SK-N-SH (cell line): ENCODE measurements at regions not wholly inside any gene's neighbourhood (a gene's known extent, or its start where the extent isn't known, plus 50 kb on each side); places are given as distances from the start of the nearest gene placed in this dataset.

Source experiments
- CTCF ChIA-PET: fragments of 300-600, 350-600 bp; formaldehyde crosslinking; extraction: SDS; loops from one replicate; lab custom pipeline; 2021; lab: Yijun Ruan, JAX
- POLR2A ChIA-PET: fragments of 350-600 bp; sonication (Branson Sonifier 250); formaldehyde crosslinking; extraction: SDS; loops from one replicate; lab custom pipeline; 2020; ENCODE audit warnings: antibody characterized with exemption, inconsistent platforms; lab: Yijun Ruan, JAX
- DNase-seq: peaks from one replicate; pipeline ENCODE4 v3.0.0; 2012
- H2AFZ ChIP-seq: fragments of 200-600 bp; sonication (generic); 2 replicates; pipeline ENCODE4 v1.8.1; 2016; ENCODE audit warnings: antibody characterized with exemption, mild to moderate bottlenecking, low read depth
- H3F3A ChIP-seq: fragments of 200-600 bp; sonication (generic); replicated peaks from 2 replicates; pipeline ENCODE3; 2016; ENCODE audit warnings: antibody characterized with exemption, mild to moderate bottlenecking; ENCODE audit not compliant: insufficient read depth
- H3K27ac ChIP-seq, 2 experiments: fragments of 200-500 bp in 1 of 2; fragments of 200-600 bp in 1 of 2; sonication (Bioruptor generic) in 1 of 2; sonication (generic), shearing (Covaris generic) in 1 of 2; 2 replicates each; pipeline versions ENCODE4 v1.5.1 to v1.6.1; 2014 to 2016; ENCODE audit warnings: low read depth in 2 of 2, inconsistent platforms in 1 of 2, low read length in 1 of 2, mild to moderate bottlenecking in 1 of 2, mixed read lengths in 1 of 2
- H3K27me3 ChIP-seq: fragments of 200-600 bp; sonication (generic), shearing (Covaris generic); 2 replicates; pipeline ENCODE4 v1.6.1; 2016; ENCODE audit warnings: mixed run types; ENCODE audit not compliant: insufficient read depth
- H3K36me3 ChIP-seq, 2 experiments: fragments of 200-500 bp in 1 of 2; fragments of 200-600 bp in 1 of 2; sonication (Bioruptor generic) in 1 of 2; sonication (generic) in 1 of 2; replicated peaks in 1 of 2; 2 replicates each; pipeline versions ENCODE3 to v1.5.1; 2014 to 2016; ENCODE audit warnings: low read length in 1 of 2, mild to moderate bottlenecking in 1 of 2; ENCODE audit not compliant: insufficient read depth in 2 of 2, control insufficient read depth in 1 of 2
- H3K4me1 ChIP-seq, 2 experiments: fragments of 200-500 bp in 1 of 2; fragments of 200-600 bp in 1 of 2; sonication (Bioruptor generic) in 1 of 2; sonication (generic), shearing (Covaris generic) in 1 of 2; 2 replicates each; pipeline versions ENCODE4 v1.5.1 to v1.6.1; 2014 to 2016; ENCODE audit warnings: low read depth in 1 of 2, low read length in 1 of 2, mixed run types in 1 of 2; ENCODE audit not compliant: insufficient read depth in 2 of 2, control insufficient read depth in 1 of 2
- H3K4me2 ChIP-seq: fragments of 200-600 bp; sonication (generic), shearing (Covaris generic); 2 replicates; pipeline ENCODE4 v1.6.1; 2017; ENCODE audit warnings: mixed run types
- H3K4me3 ChIP-seq, 2 experiments: fragments of 200-500 bp in 1 of 2; fragments of 200-600 bp in 1 of 2; sonication (Bioruptor generic) in 1 of 2; sonication (generic), shearing (Covaris generic) in 1 of 2; 2 replicates each; pipeline versions ENCODE4 v1.5.1 to v1.8.1; 2014 to 2016; ENCODE audit warnings: low read depth in 2 of 2, inconsistent platforms in 1 of 2, low read length in 1 of 2, mild to moderate bottlenecking in 1 of 2, mixed read lengths in 1 of 2, moderate library complexity in 1 of 2
- H3K79me2 ChIP-seq: fragments of 200-600 bp; sonication (generic); 2 replicates; pipeline ENCODE4 v1.8.1; 2017; ENCODE audit warnings: mild to moderate bottlenecking; ENCODE audit not compliant: insufficient read depth
- H3K9ac ChIP-seq: fragments of 200-600 bp; sonication (generic); 2 replicates; pipeline ENCODE4 v1.6.1; 2017; ENCODE audit warnings: mixed run types
- H3K9me2 ChIP-seq: fragments of 200-600 bp; sonication (generic); 2 replicates; pipeline ENCODE4 v1.6.1; 2017; ENCODE audit warnings: mixed run types
- H3K9me3 ChIP-seq: fragments of 200-600 bp; sonication (generic); 2 replicates; pipeline ENCODE4 v1.6.1; 2017; ENCODE audit warnings: mixed run types, mild to moderate bottlenecking, moderate library complexity
- H4K20me1 ChIP-seq: fragments of 200-600 bp; sonication (generic); 2 replicates; pipeline ENCODE4 v1.6.1; 2017; ENCODE audit warnings: mild to moderate bottlenecking, mixed run types; ENCODE audit not compliant: insufficient read depth
- CHD2 ChIP-seq: fragments of 150-350 bp; IDR thresholded peaks from 2 replicates; pipeline ENCODE4 v1.6.1; 2018; ENCODE audit warnings: low read length; ENCODE audit not compliant: partially characterized antibody
- ELF1 ChIP-seq: IDR thresholded peaks from 2 replicates; pipeline ENCODE4 v1.4.0; 2012
- EZH2phosphoT487 ChIP-seq: fragments of 200-600 bp; sonication (generic); IDR thresholded peaks from 2 replicates; pipeline ENCODE4 v1.6.1; 2017; ENCODE audit warnings: low read depth, mixed run types, mild to moderate bottlenecking, antibody characterized with exemption, moderate library complexity, borderline replicate concordance
- FOXJ3 ChIP-seq: sonication (generic); formaldehyde crosslinking; IDR thresholded peaks from 2 replicates; pipeline ENCODE4 v1.5.1; 2020; ENCODE audit warnings: mild to moderate bottlenecking, missing genetic modification reagents
- GABPA ChIP-seq: IDR thresholded peaks from 2 replicates; pipeline ENCODE4 v1.4.0; 2012; ENCODE audit warnings: low read depth, mild to moderate bottlenecking
- GATA2 ChIP-seq: sonication (generic); formaldehyde crosslinking; IDR thresholded peaks from 2 replicates; pipeline ENCODE4 v1.5.0; 2020; ENCODE audit warnings: mild to moderate bottlenecking, missing genetic modification reagents
- MAX ChIP-seq: IDR thresholded peaks from 2 replicates; pipeline ENCODE4 v1.4.0; 2012; ENCODE audit warnings: low read depth
- MXI1 ChIP-seq: IDR thresholded peaks from 2 replicates; pipeline ENCODE4 v1.6.1; 2012; ENCODE audit warnings: mild to moderate bottlenecking, low read depth, low read length, improper control_type of control experiment
- NFIC ChIP-seq: IDR thresholded peaks from 2 replicates; pipeline ENCODE4 v1.4.0; 2012; ENCODE audit warnings: borderline replicate concordance
- NRF1 ChIP-seq: IDR thresholded peaks from 2 replicates; pipeline ENCODE4 v1.6.1; 2012; ENCODE audit warnings: low read depth, mild to moderate bottlenecking, low read length
- POLR2AphosphoS5 ChIP-seq: IDR thresholded peaks from 2 replicates; pipeline ENCODE4 v1.6.1; 2012; ENCODE audit warnings: low read depth, low read length
- RAD21 ChIP-seq: IDR thresholded peaks from 2 replicates; pipeline ENCODE4 v1.6.1; 2012; ENCODE audit warnings: mild to moderate bottlenecking, low read length
- RXRA ChIP-seq: IDR thresholded peaks from 2 replicates; pipeline ENCODE4 v1.4.0; 2012; ENCODE audit warnings: low read depth, mild to moderate bottlenecking, borderline replicate concordance
- SMC3 ChIP-seq: IDR thresholded peaks from 2 replicates; pipeline ENCODE4 v1.6.1; 2012; ENCODE audit warnings: low read depth, low read length, improper control_type of control experiment
- TAF1 ChIP-seq: IDR thresholded peaks from 2 replicates; pipeline ENCODE4 v1.6.1; 2012; ENCODE audit warnings: low read depth, mild to moderate bottlenecking, low read length, moderate library complexity, borderline replicate concordance
- USF2 ChIP-seq: fragments of 150-350 bp; IDR thresholded peaks from 2 replicates; pipeline ENCODE4 v1.6.1; 2017; ENCODE audit warnings: antibody characterized with exemption, low read length, low read depth, borderline replicate concordance
- YY1 ChIP-seq: IDR thresholded peaks from 2 replicates; pipeline ENCODE4 v1.4.0; 2012; ENCODE audit warnings: low read depth, mild to moderate bottlenecking
- WGBS: methylation state at CpG from one replicate; pipeline ENCODE4 v1.1.6; 2017; ENCODE audit warnings: low lambda C conversion rate; 5-methylcytosine and 5-hydroxymethylcytosine counted together
- TF ChIP-seq, protein P1 (sequence below): fragments of 150-350 bp; IDR thresholded peaks from 2 replicates; pipeline ENCODE4 v1.6.1; 2016; ENCODE audit warnings: mild to moderate bottlenecking, low read depth, low read length
- TF ChIP-seq, protein P2 (sequence below): IDR thresholded peaks from 2 replicates; pipeline ENCODE4; 2012
- TF ChIP-seq, protein P3 (sequence below): IDR thresholded peaks from 2 replicates; pipeline ENCODE4 v1.4.0; 2012; ENCODE audit warnings: low read depth, borderline replicate concordance

- no peaks in the 10 kb centered on the region for H3F3A ChIP-seq
- H3K4me1 ChIP-seq, result peaks cover 3 to 13% of the 10 kb centered on the region in 2 experiments; a peak in 3 of 4 replicates
- no peaks in the 10 kb centered on the region for H3K36me3 ChIP-seq
- no peaks in the 10 kb centered on the region for H4K20me1 ChIP-seq
- no peak for DNase-seq
- H3K9me3 ChIP-seq, result no peaks in the 10 kb centered on the region
- no peaks in the 10 kb centered on the region for H3K27me3 ChIP-seq
- no peak overlapping the region for H2AFZ ChIP-seq
- no peaks in the 10 kb centered on the region for H3K9me2 ChIP-seq
- ChIA-PET POLR2A (no interaction called here), CTCF (no interaction called here)
- no peaks in the 10 kb centered on the region for H3K79me2 ChIP-seq
- no peak overlapping the region for H3K4me2 ChIP-seq
- no peak overlapping the region for H3K27ac ChIP-seq
- no peak overlapping the region for H3K9ac ChIP-seq
- no peak for TF ChIP-seq MXI1
- TF ChIP-seq GABPA, result no peak
- no peak for TF ChIP-seq YY1
- no peak for TF ChIP-seq NFIC
- no peak for TF ChIP-seq ELF1
- no peak for TF ChIP-seq USF2
- no peak for TF ChIP-seq FOXJ3 (CRISPR knock-in tag)
- no peak for TF ChIP-seq EZH2phosphoT487
- no peak for TF ChIP-seq TAF1
- TF ChIP-seq CHD2, result no peak
- no peak for TF ChIP-seq SMC3
- TF ChIP-seq RXRA, result no peak
- TF ChIP-seq, protein P1, sequence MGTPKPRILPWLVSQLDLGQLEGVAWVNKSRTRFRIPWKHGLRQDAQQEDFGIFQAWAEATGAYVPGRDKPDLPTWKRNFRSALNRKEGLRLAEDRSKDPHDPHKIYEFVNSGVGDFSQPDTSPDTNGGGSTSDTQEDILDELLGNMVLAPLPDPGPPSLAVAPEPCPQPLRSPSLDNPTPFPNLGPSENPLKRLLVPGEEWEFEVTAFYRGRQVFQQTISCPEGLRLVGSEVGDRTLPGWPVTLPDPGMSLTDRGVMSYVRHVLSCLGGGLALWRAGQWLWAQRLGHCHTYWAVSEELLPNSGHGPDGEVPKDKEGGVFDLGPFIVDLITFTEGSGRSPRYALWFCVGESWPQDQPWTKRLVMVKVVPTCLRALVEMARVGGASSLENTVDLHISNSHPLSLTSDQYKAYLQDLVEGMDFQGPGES, result no peak
- TF ChIP-seq GATA2 (CRISPR knock-in tag), result no peak
- TF ChIP-seq POLR2AphosphoS5, result no peak
- no peak for TF ChIP-seq NRF1
- no peak for TF ChIP-seq RAD21
- no peak overlapping the region for H3K4me3 ChIP-seq
These were observed 178.0 kb downstream of the CAND1 start for GRCh38 chr12:67447180-67447579.

DNA sequence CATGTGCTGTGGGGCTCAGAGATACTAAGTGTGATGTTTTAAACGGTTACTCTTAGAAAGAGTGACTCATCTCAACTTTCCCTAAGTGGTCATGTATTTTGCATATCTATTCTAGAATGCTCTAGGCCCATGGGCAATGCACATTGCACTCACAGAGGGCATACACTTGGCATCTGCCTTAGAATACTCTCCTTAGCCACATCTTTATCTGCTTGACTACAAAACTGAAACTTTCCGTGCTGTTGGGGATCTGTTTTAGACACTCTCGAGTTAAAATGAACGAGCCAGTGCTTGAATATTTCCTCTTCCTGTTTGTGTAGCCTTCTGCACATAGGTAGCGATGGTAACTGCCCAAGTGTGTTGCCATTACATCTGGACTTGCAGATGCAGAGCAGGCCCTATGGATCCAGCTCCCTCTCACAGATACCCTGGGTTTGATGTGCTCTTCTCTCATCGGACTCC, 180.5 kb downstream of the CAND1 start:
- no peaks in the 10 kb centered on the region for H3K9me2 ChIP-seq
- H2AFZ ChIP-seq, result no peak overlapping the region
- no peaks in the 10 kb centered on the region for H3K9me3 ChIP-seq
- H3K4me2 ChIP-seq, result no peak overlapping the region
- no peaks in the 10 kb centered on the region for H3K36me3 ChIP-seq
- no peaks in the 10 kb centered on the region for H4K20me1 ChIP-seq
- ChIA-PET POLR2A (no interaction called here), CTCF (no interaction called here)
- no peak overlapping the region for H3K4me3 ChIP-seq
- no peaks in the 10 kb centered on the region for H3K79me2 ChIP-seq
- peaks cover 0 to 8% of the 10 kb centered on the region in 2 experiments; a peak in 1 of 4 replicates for H3K4me1 ChIP-seq
- no peaks in the 10 kb centered on the region for H3F3A ChIP-seq
- no peak for DNase-seq
- no peak overlapping the region for H3K27ac ChIP-seq
- no peak overlapping the region for H3K9ac ChIP-seq
- H3K27me3 ChIP-seq, result no peaks in the 10 kb centered on the region
- WGBS, result 68% methylated on average over 6 of the region's 6 CpGs
- no peak for TF ChIP-seq MAX
- TF ChIP-seq, protein P1, result no peak
- TF ChIP-seq, protein P2, sequence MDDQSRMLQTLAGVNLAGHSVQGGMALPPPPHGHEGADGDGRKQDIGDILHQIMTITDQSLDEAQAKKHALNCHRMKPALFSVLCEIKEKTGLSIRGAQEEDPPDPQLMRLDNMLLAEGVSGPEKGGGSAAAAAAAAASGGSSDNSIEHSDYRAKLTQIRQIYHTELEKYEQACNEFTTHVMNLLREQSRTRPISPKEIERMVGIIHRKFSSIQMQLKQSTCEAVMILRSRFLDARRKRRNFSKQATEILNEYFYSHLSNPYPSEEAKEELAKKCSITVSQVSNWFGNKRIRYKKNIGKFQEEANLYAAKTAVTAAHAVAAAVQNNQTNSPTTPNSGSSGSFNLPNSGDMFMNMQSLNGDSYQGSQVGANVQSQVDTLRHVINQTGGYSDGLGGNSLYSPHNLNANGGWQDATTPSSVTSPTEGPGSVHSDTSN, result no peak
- TF ChIP-seq, protein P3, sequence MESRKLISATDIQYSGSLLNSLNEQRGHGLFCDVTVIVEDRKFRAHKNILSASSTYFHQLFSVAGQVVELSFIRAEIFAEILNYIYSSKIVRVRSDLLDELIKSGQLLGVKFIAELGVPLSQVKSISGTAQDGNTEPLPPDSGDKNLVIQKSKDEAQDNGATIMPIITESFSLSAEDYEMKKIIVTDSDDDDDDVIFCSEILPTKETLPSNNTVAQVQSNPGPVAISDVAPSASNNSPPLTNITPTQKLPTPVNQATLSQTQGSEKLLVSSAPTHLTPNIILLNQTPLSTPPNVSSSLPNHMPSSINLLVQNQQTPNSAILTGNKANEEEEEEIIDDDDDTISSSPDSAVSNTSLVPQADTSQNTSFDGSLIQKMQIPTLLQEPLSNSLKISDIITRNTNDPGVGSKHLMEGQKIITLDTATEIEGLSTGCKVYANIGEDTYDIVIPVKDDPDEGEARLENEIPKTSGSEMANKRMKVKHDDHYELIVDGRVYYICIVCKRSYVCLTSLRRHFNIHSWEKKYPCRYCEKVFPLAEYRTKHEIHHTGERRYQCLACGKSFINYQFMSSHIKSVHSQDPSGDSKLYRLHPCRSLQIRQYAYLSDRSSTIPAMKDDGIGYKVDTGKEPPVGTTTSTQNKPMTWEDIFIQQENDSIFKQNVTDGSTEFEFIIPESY, result no peak
- TF ChIP-seq USF2, result no peak
- TF ChIP-seq RXRA, result no peak
